GM21360 (cell line): ENCODE measurements at regions not wholly inside any gene's neighbourhood (a gene's known extent, or its start where the extent isn't known, plus 50 kb on each side); places are given as distances from the start of the nearest gene placed in this dataset.
"Not testable (repeated sequence)": the region's sequence is repeated elsewhere in the genome, so short reads cannot be mapped to it uniquely, and the experiment has no call there.

Experiments
- ATAC-seq: cut with Tn5 transposase; IDR thresholded peaks from one replicate; pipeline ENCODE4 v1.9.1; 2021; ENCODE audit warnings: mild to moderate bottlenecking, moderate library complexity; ENCODE audit not compliant: unreplicated experiment

DNA sequence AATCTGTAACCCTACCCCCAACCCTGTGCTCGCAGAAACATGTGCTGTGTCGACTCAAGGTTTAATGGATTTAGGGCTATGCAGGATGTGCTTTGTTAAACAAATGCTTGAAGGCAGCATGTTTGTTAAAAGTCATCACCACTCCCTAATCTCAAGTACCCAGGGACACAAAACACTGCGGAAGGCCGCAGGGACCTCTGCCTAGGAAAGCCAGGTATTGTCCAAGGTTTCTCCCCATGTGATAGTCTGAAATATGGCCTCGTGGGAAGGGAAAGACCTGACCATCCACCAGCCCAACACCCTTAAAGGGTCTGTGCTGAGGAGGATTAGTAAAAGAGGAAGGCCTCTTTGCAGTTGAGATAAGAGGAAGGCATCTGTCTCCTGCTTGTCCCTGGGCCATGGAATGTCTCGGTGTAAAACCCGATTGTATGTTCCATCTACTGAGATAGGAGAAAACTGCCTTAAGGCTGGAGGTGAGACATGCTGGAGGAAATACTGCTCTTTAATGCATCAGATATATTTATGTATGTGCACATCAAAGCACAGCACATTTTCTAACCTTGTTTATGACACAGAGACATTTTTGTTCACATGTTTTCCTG is 94.4 kb downstream of the LSM3 start:
- not testable (repeated sequence) for ATAC-seq

DNA sequence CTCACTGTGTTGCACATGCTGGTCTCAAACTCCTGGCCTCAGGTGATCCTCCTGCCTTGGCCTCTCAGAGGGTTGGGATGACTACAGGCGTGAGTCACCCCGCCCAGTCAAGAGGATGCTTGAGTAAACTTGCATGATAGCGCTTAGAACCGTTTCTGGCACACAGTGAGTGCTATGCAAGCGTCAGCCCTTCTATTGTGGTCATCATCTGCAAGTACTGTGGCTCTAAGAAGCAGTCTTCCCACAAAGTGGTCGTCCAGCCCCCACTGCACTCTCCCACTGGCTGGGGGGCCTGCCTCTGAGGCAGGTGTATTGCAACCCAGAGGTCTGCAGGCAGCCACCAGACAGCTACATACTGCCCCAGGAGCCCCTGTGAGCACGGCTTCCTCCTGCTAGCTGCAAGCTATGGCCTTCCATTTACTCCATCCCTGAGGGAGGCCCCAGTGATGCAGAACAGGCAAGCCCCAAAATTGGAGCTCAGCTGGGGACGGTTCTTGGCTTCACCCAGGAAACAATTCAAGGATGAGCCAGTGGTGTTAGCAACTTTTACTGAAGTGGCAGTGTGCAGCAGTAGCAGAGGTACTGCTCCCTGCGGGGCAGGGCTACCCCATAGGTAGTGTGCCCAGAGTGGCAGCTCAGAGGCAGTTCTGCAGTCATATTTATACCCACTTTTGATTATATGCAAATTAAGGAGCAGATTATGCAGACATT is 95.4 kb downstream of the LSM3 start:
- ATAC-seq: no peak

DNA sequence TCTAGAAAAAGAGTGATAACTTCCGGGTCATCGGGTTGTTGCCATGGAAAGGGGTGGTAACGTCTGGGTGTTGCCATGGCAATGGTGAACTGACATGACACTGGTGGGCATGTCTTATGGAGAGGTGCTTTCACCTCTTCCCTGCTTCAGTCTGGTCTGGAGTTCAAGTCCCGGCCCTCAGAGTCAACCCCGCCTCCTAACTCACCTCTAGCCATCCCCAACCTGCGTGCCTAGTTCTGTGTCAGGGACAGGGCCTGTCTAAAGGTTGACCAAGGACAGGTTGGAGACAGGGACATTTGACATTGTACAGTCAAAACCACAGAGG is 96.0 kb downstream of the LSM3 start:
- no peak for ATAC-seq

DNA sequence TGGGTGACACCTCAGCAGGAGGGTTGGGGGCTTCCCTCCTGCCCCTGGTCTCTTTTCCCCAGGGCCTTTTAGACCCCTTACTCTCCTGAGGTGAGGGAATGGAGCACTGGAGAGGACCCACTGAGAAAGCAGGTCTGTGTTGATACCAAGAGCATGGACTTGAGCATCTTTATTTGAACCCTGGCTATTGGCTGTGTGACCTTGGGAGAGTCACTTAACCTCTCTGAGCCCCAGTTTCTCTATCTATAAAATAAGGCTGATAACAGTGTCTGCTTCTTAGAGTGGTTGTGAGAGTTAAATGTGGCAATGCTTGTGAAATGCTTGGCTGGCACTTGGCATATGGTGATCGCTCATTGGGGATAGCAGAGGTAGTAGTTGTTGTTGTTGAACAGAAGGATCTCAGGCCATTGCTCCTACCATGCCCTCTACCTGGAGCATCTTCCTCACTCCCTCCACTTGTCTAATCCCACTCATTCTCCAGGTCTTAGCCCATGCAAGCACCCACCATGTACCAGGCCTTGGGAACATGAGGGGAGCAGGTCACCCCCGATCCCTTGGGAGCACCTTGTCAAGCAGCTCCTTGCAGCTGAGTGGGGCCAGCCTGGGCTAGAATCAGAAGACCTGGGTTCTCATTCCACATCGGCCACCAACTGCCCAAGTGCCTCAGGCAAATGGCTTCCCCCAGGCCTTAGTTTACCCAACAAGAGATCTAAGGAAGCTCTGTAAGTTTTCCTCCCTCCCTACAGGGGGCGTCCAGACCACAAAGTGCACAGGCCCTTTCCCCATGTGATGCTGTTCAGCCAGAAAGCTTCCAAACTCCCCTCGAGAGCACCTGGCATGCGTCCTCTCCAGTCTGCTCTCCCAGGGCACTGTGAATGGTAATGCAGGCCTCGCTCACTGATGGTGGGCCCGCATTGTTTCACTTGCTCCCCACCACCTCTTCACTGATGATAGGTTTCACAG is 96.7 kb downstream of the LSM3 start:
- no peak for ATAC-seq

DNA sequence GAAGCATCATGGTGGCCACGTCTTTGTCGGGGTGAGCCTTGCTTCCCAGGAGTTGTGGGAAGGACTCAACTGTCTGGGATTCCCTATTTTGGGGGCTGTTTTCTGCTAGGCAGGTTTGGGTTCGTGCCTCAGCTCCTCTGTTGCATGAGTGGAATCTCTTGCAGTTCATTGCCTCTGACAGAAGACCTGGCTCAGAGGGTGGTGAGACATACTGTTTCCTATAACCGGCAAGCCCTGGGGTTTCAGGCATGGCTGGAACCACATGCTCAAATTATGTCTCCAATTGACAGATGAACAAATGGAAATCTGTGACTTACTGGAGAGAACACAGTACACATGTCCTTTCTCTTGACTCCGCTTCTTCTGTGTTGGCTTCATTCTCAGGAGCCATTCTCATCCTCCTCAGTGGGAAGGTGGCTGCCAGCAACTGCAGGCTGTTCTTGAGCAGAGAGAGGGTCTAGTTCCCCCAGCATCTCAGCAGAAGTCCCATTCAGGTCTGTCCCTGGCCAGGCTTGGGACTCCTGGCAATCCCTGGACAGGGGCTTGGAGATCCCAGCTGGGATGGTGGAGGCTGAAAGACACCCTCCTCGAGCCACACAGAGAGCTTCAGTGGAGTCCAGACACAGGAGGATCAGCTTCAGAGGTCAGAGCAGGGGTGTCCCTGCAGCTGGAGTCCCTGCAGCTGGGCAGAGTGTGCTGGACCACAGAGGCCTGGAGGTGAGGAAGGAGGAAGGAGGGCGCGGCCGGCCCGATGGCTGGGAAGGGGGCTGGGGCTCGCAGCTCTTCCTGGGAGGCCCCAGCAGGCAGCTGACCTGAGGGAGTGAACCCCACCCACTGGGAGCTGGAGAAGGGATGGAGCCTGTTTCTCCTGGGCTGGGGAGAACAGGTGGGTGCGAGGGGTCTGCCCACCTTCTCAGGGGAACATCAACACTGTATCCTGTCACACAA is 97.6 kb downstream of the LSM3 start:
- ATAC-seq: no peak

DNA sequence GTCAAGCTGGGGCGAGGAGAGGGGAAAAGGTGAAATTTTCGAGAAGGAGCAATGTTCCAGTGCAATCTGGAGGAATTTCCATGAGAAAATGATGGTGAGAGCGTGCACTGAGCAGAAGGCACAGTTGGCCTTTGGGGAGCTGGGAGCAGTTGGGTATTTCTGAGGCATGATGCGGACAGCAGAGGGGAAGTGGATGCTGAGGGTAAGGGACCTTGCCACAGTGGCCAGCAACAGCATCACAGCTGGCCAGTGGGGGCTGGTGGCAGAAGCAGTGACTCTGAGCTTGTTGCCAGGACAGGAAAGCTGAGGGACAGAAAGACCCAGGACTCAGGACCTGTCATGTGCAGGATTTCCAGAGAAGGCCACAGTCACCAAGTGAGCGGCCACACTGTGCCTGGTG is 98.9 kb downstream of the LSM3 start:
- ATAC-seq: no peak

DNA sequence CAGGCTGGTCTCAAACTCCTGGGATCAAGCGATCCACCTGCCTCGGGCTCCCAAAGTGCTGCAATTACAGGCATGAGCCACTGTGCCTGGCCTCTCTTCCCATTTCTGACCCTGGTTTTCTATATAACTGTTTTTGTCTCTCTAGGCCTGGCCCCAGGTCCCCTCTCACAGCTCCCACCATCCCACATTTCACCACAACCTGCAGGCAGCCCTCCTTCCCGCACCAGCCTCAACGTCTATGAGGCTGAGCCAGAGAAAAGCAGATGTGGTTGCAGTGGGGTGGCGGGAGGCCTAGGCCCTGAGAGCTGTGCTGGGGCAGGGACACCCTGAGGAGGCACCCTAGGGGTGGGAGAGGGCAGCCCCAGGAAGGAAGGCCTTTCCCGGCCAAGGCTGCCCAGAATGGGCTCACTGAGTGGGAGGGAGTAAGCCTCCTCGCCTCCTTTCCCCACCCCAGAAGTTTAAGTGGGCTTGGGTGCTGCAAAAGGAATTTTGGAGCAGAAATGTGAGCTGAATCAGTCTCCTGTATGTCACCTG is 99.7 kb downstream of the LSM3 start:
- no peak for ATAC-seq

DNA sequence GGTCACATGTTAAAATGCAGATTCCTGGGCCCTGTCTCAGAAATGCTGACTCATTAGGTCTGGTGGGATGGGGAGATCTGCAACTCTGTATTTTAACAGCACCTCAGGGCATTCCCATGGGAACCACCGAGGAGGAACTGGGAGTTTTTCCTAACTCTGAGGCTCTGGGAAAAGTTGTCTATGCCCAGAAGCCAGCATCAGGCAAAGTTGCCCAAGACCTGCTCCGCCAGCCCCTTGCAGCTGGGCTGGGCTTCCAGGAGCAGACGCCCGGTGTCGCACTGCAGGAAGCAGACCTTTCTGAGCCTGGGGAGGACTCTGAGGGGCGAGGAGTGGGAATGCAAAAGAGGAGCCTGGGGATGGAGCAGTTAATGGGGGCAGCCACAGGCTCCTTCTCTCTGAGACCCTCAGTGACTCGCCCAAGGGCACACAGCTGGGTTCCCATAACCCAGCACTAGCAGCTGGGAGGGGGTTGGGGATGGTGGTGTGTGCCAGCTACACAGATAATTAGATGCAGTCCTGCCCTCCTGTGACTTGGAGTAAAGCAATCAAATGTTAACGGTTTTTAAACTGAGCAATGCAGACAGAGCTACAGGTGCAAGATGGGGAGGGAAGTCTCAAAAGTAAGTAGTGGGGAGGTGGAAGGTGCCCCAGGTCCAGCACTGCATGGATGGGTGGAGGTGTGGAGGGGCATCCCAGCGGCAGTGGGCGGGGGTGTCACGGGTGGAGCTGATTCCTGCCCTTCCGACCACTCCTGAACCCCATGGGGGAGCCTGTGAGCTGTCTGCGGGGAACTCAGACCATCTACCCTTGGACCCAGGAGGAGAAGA is 100.4 kb downstream of the LSM3 start:
- no peak for ATAC-seq

DNA sequence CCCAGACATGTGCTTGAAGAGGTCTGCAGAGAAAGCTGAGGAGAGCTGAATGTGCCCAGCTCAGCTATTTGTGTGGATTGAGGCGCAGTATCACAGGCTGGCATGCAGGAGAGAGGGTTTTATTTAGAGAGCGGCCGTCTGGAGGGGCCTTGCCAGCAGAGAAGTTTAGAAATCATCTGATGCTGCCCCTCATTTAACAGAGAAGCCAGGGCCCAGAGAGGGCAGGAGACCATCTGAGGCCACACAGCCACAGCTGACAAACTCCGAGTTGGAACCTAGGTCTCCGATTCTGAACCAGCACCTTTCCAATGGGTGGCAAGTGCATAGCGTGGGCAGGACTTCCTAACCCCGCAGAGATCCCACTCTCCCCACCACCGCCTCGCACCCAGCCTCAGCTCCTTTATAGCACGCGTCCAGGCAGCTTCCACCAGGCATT is 101.0 kb downstream of the LSM3 start:
- ATAC-seq: no peak

DNA sequence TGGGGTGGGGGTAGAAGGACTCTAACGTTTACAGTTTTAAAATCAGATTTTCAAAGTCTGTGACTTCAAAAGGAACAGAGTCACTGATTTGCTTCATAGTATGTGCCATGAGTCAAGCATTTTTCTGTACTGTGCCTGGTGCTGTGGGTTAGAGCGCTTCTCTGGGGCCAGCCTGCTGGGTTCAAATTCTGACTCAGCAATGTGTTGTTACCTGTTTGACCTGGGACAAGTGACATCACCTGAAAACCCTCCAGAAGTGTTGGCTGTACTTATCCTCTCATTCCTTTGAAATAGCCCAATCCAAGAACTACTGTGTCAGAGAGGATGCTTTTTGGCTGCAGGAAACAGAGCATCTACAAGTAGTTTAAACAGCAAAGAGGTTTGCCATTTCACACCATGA is 101.7 kb downstream of the LSM3 start:
- ATAC-seq: no peak

DNA sequence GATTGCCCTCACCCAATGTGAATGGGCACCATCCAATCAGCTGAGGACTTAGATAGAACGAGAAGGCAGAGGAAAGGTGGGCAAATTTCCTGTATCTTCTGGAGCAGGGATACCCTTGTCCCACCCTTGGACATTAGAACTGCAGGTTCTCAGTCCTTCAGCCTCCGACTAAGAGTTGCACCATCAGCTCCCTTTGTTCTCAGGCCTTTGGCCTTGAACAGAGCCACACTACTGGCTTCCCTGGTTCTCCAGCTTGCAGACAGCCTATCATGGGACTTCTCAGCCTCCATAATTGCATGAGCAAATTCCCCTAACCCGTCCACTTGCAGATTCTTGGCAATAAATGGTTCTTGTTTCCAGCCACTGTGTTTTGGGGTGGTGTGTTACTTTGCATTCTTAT is 102.4 kb downstream of the LSM3 start:
- ATAC-seq: no peak

DNA sequence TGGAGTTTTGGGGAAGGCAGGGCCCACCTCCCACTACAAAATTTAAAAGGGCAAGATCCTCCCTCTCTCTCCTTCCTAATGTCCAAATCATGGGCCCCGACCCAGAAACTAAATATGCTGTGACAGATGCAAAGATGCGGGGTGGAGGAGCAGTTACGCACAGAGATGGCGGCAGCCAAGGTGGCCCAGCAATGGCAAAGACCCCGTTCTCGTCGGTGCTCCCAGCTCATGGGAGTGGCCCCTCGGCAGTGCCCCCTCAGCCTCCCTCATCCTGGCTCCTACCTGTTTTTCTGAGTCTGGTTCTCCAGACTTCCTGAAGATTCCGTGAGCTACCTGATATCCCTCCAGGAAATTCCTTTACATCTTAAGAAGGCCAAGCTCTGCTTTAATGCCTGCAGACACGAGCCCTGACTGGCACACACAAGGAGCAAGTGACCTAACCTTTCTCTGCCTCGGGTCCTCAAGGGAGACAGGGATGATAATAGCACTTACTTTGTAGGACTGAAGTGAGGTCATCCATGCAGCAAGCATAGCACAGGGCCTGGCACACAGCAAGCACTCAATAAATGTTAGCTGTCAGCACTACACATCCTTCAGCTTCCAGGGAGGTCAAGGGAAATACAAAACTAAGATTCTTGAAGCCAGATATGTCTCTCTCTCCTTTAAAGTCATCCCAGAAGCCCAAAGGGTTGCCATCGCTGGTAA is 103.5 kb downstream of the LSM3 start:
- ATAC-seq: no peak

DNA sequence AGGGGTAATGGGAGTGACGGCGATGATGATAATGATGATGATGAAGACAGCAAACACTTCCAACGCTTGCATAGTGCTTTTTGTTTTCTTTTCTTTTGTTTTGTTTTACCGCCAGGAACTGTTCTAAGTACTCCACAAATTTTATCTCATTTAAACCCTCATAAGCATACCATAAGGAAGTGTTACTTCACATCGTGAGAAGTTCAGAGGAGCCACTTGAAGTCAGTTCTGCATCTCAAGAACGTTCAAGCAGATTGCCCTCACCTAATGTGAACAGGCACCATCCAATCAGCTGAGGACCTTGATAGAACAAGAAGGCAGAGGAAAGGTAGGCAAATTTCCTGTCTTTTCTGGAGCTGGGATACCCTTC is 104.1 kb downstream of the LSM3 start:
- ATAC-seq: no peak

DNA sequence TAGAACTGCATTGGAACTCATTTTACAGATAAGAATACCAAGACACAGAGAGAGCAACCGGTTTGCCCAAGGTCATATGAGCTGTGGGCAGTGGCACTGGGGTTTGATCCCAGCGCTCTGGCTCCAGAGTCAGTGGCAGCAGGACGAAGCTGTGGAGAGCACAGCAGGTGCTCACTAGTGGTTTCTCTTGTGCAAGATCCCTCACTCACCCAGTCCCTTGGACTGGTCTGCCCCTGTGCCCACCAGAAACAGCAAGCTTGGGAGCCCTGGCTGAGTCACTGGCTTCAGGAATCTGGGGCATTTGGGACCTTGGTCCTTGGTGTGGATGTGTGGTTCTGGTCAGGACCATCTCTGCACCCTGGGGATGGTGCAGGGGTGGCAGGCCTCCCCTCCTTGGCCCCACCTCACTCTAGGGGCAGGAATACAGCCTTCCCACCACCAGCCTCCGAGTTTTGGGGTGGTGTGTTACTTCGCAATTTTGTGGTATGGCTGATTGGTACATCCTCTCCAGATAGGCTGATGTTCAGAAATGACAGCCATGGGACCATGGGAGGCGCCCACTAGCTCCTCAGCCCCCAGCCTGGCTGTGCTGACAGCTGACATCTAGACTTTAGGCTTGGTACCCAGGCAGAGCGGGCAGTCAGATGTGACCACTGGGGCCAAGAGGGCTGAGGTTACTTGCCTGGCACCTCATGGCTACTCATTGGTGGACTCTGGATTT is 104.6 kb downstream of the LSM3 start:
- ATAC-seq: no peak

DNA sequence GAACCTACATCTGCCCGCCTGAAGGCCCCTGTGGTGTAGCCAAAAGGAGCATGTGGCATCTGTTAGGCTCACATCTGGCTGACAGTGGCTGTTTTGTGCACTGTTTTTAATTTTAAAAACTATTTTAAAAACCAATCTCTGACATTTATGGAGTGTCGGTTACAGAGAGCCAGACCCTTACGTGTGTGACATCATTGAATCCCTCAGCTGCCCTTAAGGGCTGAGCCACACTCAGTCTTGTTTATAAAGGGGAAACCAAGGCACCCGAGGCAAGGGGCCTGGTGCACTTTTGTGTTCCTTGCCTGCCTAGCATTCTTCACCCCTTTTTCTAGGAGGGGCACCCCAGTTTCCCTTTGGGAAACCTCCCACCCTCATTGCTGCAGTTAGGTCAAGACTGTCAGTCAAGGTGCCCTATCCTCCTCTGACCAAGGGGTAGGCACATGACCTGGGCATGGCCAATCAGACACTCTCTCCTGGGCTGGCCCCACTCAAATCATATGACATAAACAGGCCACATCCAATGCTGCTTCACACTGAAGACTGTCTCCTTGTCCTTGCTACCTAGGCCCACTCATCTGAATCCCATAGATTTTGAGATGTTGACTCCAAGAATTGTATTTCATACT is 105.3 kb downstream of the LSM3 start:
- no peak for ATAC-seq

DNA sequence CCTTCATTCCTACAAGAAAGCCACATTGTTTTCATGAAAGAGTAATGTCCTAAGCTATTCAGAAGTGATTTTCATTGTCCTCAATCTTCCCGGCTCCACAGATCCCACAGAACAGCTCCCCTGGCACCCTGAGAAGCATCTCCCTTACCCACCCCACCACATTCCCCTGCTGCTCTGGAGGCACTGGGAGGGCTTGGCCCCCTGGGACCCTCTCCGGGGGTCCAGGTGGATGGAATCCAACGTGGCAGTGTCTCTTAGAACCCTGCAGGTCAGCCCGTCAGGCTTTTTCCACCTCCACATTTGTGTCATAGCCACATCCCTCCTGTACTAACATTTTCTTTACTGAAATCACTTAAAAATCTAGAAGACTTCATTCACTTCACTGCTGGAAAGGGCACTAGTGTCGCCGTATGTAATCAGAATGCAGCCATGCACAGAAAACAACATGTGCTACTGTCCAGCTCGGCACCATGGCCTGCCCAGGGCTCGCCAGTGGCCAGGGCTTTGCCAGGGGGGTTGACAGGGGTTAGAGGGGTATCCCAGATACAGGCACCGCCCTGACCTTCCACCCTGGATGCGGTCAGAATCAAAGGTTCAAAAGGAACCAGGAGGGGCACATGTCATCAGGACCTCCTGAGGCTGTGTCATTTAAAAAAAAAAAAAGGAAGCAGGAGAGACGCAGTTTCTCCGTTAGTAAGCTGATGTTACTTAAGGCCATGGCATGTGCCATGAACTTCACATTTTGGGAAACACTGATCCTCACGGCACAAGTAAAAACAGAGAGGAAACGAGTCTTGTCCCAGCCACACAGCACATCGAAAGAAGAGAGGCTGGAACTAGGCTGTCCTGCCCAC is 106.3 kb downstream of the LSM3 start:
- ATAC-seq: no peak

DNA sequence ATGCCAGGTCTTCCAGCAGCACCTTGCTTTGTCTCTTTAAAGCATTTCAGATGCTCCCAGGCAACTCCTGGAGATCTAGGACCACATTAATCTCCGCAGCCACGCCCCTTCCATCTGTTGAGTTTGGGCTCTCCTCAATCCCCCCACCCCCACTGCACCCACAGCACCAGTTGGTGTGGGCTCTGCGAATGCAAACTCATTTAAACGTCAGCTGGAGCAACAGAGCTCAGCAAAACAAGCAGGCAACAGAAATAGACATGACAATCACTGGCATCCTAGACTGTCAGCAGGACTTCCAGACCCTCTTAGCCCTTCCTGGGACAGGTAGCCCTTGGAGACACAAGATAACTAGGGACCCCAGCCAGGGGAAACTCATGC is 106.9 kb downstream of the LSM3 start:
- ATAC-seq: no peak
